ENCODE measurements at regions not wholly inside any gene's neighbourhood (a gene's known extent, or its start where the extent isn't known, plus 50 kb on each side); places are given as distances from the start of the nearest gene placed in this dataset.
"Not testable (repeated sequence)": the region's sequence is repeated elsewhere in the genome, so short reads cannot be mapped to it uniquely, and the experiment has no call there.

DNA sequence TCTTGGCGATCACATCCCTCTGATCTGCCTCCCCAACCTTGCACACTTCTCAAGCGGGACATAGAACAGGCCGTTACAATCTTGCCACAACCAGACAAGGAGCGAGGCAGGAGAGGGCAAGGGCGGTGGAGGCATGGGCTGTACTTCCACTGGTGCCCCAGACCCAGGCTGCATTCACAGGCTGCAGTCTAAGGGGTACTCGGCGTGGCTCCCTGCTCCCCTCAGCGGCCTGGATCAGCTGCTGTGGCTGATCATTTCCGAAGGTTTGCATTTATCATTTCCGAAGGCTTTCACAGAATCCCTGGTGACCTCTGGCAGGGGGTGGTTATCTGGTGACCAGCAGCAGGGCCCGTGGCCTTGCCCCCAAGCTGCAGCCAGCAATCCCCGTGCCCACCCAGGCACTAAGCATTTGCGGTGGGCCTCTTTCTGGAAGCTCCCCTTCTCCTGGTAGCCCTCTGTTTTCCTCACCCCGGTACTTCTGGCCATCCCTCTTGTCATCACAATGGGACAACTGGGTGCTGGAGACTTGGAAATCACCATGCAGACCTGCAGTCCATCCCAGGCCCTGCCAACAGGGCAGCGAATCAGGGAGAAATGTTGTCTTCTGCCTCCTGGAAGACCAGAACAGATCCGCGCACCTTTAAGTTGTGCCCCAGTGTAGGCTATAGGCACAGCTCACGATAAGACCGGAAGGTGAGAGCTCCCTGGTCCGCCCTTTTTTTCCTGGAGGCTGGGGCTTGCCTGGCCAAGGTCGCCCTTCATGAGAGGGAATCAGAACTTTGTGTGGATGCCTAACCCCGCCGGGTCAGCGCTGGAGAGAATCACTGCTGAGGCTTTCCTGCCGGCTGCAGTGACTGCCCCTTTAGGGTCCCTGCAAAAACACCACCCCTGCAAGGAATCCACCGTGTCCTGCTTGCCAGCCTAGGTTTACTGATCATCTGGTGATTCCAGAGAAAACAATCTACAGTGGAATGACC is 1739.1 kb downstream of the TP53TG3F start:
- Histone ChIP-seq H3K36me3 (no peaks in the 10 kb centered on the region), H3K4me1 (no peaks in the 10 kb centered on the region), H3K9me3 (replicated peaks) (no peaks in the 10 kb centered on the region), H3K27ac (no peak overlapping the region), H3K4me3 (no peak overlapping the region), H3K27me3 (no peaks in the 10 kb centered on the region)
- DNase-seq = no peak

DNA sequence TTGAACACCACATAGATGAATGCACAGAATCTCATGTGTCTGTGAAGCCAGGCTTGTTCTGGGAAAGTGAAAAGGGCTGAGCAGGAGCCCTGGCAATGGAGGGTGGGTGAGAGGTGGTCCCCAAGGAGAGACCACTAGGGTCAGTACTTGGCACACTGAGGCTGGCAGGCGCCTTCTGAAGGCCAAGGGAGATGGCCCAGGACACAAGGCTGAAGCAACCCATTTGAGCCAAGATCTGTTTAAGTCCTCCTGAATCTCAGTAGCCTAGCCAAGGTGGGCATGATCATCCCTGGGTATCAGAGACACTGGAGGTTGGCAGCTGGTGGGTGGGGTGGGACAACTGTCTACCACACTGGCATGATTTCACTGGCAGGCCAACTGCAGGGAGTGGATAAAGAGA is 1741.2 kb downstream of the TP53TG3F start:
- Histone ChIP-seq H3K4me3 (no peak overlapping the region), H3K4me1 (no peaks in the 10 kb centered on the region), H3K9me3 (replicated peaks) (no peaks in the 10 kb centered on the region), H3K36me3 (no peaks in the 10 kb centered on the region), H3K27me3 (no peaks in the 10 kb centered on the region), H3K27ac (no peak overlapping the region)
- DNase-seq = no peak

DNA sequence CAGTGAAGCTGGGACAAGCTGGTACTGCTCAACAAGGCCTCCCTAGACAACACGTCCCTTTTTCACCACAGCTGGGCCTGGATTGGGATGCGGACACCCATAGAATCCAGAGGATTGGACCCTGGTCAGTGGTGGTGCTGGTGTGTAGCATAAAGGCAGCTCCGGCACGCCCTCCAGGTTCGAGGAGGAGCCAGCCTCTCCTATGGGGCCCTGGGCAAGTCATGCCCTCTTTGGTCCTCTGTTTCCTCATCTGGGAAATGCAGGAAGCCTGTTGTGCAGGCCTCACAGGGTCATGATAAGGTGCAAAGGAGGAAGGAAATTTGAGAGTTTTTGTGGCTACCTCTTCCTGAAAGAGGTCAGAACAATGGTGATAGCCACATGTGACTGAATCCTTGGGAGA is 1741.7 kb downstream of the TP53TG3F start:
- Histone ChIP-seq H3K4me1 (no peaks in the 10 kb centered on the region), H3K27ac (no peak overlapping the region), H3K36me3 (no peaks in the 10 kb centered on the region), H3K9me3 (replicated peaks) (no peaks in the 10 kb centered on the region), H3K4me3 (no peak overlapping the region), H3K27me3 (no peaks in the 10 kb centered on the region)
- DNase-seq = no peak

DNA sequence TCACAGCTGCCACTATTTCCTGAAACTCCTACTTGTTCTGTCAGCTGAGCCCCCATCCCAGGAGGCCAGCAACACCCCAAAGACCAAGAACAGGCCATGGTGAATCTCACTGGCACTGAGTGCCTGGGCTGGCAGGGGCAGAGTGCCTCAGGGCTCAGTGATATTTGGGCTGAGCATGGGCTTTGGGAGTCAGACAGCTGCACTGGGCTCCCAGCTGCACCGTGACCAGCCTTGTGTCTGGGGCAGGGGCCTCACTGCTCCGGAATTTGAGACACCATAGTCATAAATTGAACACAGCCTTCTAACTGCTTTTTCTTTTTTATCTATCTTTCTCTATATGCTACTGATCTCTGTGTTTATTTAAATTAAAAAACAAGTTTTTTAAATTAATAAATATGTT is 1744.2 kb downstream of the TP53TG3F start:
- no peaks in the 10 kb centered on the region for H3K9me3 ChIP-seq (replicated peaks)
- no peak overlapping the region for H3K4me3 ChIP-seq

DNA sequence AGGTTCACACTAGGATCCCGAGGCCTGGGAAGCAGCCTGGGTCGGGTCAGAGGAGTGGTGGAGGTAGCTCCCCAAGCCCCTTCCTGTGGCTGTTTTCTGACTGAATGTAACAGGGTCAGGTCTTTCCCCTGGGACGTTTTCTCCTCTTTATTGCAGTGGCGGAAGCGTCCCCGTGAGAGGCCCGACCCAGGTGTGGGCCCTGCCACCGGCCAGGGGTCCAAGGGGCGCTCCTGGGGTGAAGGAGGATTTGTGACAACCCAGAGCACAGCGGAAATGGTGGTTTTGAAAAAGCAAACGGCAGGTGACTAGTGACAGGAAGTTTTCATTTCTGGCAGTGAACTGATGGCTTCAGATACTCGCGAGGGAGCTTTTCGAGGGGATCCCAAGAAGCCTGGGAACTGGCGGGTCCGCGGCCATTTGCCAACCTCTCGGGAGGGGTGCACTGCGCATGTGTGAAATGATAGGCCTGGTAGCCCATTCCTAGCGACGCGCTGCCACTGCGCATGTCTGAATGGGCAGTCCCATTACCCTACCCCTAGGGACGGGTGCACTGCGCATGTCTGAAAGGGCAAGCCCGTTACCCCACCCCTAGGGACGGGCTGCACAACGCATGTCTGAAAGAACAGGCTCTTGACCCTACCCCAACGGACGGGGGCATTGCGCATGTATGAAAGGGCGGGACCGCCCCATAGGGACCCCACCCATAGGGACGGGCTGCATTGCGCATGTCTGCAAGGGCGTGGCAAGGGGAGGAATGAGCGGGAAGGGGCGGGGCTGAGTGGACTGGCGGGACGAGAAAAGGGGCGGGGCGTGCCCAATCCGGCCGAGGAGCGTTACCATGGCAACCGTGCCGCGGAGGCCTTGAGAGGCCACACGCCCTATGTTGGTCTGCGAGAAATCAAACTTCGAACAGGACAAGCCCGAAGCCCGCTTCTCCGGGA is 1747.9 kb downstream of the TP53TG3F start:
- no peak overlapping the region for H3K27ac ChIP-seq
- H3K36me3 ChIP-seq = no peaks in the 10 kb centered on the region
- no peak overlapping the region for H3K4me3 ChIP-seq
- DNase-seq = no peak
- no peaks in the 10 kb centered on the region for H3K27me3 ChIP-seq
- H3K4me1 ChIP-seq = no peaks in the 10 kb centered on the region
- H3K9me3 ChIP-seq (replicated peaks) = no peaks in the 10 kb centered on the region

More for the DNA sequence above, 1744.2 kb downstream of the TP53TG3F start:
- Histone ChIP-seq H3K27me3 (no peaks in the 10 kb centered on the region), H3K4me1 (no peaks in the 10 kb centered on the region), H3K27ac (no peak overlapping the region), H3K36me3 (no peaks in the 10 kb centered on the region)
- DNase-seq = no peak

DNA sequence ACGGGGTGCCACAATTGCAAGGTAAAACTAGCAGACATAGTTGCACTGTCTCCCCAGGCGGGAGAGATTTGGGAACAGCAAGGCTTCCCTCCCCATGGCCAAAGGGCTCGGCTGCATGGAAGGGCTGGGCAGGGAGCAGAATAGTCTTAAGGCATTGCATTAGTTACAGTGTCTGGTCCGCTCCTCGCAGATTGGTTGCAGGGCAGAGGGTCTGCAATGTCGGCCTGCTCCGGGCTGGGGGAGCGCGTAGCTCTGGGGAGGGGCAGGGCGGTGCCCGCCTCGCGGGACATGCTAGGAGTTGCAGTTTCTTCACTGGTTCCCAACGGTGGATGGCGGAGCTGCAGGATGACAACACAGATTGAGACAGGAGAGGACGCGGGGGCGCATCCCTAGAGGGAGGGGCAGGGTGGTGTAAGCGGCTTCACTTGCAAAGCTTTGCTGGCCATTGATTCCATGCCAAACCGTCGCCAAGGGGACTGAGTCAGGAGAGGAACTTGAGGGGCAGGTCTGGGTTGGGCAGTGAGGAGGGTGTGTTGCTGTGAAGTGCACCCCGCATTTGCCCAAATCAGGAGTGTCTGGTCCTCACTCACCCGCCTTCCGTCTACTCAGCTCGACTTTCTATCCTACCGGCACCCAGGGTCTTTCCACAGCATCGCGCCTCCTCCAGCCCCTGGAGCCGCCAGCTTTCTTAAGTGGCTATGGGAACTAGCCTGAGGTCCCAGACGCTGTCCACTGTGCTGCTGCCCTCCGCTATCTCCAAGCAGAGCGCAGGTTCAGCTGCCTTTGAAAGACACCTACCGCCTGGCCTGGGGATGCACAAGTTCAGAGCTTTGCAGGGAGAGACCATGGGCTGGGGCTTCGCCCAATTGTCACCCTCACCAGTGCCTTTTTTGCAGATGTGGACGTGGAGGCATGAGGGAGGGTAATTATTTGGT is 1748.9 kb downstream of the TP53TG3F start:
- no peaks in the 10 kb centered on the region for H3K4me1 ChIP-seq
- no peak overlapping the region for H3K27ac ChIP-seq
- H3K36me3 ChIP-seq = no peaks in the 10 kb centered on the region
- H3K4me3 ChIP-seq = no peak overlapping the region
- DNase-seq = no peak
- no peaks in the 10 kb centered on the region for H3K9me3 ChIP-seq (replicated peaks)
- no peaks in the 10 kb centered on the region for H3K27me3 ChIP-seq

DNA sequence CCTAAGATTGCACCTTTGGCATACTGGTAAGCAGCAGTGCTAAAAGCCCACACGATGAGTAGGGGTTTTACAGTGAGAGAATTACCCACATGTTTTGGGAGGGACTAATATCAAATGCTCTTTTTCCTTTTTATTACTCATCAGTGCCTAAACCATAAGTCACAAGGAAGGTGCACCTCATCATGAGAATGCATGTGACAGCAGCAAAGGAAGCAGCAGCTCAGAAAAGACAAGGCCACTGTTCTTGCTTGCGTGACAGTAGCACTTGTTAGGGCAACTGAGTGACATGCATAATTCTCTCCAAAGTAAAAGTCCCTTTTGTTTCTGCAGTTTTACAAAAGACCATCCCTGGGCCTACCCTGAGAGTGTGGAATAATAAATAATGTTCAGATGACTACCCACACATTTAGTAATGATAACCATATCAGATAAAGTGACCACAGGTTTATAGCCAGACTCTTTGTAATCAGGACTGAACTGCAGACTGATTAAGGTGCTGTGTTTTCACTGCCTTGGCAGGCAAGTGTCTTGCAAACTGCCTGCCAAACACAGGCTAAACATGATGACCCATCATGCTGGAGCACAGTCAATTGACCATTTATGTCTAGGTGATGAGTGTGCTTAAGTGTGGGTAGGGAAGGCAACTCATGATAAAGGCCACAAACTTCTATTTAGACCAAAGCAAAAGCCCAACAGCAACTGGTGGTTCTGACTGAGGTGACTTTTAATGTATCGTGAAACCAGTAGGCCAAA is 1751.4 kb downstream of the TP53TG3F start:
- no peak for DNase-seq
- H3K36me3 ChIP-seq = no peaks in the 10 kb centered on the region
- H3K4me1 ChIP-seq = no peaks in the 10 kb centered on the region
- no peaks in the 10 kb centered on the region for H3K9me3 ChIP-seq (replicated peaks)
- no peaks in the 10 kb centered on the region for H3K27me3 ChIP-seq
- no peak overlapping the region for H3K27ac ChIP-seq
- no peak overlapping the region for H3K4me3 ChIP-seq

DNA sequence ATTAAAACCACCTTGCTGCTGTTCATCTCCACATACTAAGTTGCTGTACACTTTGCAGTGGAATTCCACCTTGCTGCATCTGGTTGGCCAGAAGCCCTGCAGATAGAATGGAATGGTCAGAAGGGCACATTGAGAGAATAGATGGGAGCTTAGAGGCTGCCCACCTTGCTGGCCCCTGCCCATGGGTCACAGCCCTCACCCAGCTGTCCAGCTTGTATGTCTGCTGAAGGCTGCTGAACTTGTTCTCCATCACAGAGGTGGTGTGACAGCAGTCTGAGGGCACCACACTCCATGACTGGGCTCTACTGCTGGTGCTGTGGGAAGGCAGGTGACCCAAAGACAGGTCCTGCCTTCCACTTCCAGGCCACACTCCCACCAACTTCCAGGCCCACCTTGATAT is 1755.4 kb downstream of the TP53TG3F start:
- Histone ChIP-seq H3K4me3 (no peak overlapping the region), H3K9me3 (replicated peaks) (no peaks in the 10 kb centered on the region), H3K4me1 (no peaks in the 10 kb centered on the region), H3K27me3 (no peaks in the 10 kb centered on the region), H3K36me3 (no peaks in the 10 kb centered on the region), H3K27ac (no peak overlapping the region)
- no peak for DNase-seq

DNA sequence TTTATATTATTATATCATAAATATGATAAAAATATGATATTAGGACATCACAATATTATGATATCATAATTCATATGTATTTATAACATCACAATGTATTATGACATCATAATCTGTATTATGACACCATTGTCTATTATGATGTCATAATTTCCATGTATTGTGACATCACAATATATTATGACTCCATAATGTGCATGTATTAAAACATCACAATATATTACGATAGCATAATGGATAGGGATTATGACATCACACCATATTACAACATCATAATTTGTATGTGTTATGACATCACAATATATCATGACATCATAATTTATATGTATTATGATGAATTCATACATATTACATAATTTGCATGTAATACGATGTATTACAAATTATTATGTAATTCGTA is 1755.9 kb downstream of the TP53TG3F start:
- DNase-seq = no peak
- Histone ChIP-seq H3K36me3 (no peaks in the 10 kb centered on the region), H3K4me1 (no peaks in the 10 kb centered on the region), H3K4me3 (no peak overlapping the region), H3K9me3 (replicated peaks) (no peaks in the 10 kb centered on the region), H3K27ac (no peak overlapping the region), H3K27me3 (no peaks in the 10 kb centered on the region)

DNA sequence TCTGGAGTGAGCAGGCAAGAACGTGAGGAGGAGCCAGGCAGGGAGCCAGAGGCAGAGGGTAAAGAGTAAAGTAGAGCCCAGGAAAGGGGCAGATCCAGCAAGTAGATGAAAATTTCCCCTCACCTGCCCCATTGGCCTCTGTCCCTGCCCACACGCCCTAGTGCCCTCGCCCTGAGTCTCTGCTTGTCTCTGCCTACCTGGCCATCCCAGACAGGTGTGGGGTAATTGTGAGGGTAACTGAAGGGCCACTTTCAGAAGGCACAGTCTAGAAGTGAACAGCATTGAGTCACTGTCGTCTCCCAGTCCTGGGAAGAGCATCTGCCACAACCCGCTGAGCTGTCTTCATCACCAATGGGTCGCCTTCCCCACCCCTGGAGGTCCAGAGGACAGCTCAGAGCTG is 1756.8 kb downstream of the TP53TG3F start:
- not testable (repeated sequence) for H3K27ac ChIP-seq; H3K4me3 ChIP-seq; H3K9me3 ChIP-seq (replicated peaks); H3K36me3 ChIP-seq; H3K4me1 ChIP-seq; H3K27me3 ChIP-seq; DNase-seq

DNA sequence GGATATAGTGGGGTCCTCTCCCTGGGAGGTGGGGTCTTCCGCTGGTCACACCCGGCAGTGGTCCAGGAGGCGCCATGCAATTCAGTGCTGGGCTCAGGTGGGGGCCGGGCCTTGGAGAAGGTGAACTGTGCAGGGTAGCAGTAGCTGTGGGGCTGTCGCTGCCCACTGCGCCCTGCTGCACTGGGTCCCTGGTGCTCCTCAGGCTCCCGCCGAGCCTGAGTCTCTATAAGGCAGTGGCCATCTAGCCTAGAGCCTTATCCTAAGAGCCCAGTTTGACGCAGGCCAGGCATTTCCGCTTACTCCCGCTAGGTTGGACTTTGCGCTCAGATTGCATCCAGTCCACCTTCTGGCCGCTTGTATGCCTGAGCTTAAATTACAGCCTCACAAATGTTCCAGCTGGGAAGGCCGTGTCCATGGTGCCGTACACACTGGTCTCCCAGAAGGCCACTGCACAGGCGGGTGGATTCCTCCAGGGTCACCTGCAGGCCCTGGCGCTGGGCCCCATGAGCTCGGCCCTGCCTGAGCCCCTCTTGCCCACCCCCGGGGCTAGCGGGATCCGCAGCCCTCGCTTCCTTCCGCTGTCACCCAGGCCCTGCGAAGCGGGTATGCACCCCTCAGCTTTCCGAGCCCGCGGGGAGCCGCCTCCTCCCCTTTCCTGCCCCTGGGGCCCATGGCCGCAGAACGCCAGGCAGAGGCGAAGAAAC is 1762.2 kb downstream of the TP53TG3F start:
- Histone ChIP-seq H3K27me3 (no peaks in the 10 kb centered on the region), H3K4me3 (no peak overlapping the region), H3K9me3 (replicated peaks) (no peaks in the 10 kb centered on the region), H3K4me1 (no peaks in the 10 kb centered on the region), H3K27ac (no peak overlapping the region), H3K36me3 (no peaks in the 10 kb centered on the region)
- no peak for DNase-seq

DNA sequence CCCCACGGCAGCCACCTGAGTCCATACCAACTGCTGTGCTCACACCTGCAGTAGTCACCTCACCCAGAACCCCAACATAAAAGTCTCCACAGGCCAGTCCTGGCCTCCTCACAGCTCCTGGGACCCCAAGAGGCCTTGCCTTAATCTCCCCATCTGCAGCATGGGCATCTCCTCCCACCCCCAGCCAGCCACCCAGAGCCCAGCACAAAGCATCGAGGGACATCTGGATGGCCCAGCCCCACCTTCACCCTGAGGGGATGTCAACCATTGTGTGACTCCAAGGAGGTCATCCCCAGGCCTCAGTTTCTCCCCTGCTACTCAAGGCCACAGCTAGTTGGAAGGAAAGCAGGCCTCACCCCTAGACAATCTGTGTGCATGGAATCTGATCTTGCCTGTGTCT is 1775.3 kb downstream of the TP53TG3F start:
- no peaks in the 10 kb centered on the region for H3K36me3 ChIP-seq
- no peaks in the 10 kb centered on the region for H3K9me3 ChIP-seq (replicated peaks)
- H3K4me1 ChIP-seq = no peaks in the 10 kb centered on the region
- H3K27me3 ChIP-seq = no peaks in the 10 kb centered on the region
- no peak overlapping the region for H3K27ac ChIP-seq
- no peak overlapping the region for H3K4me3 ChIP-seq
- no peak for DNase-seq

DNA sequence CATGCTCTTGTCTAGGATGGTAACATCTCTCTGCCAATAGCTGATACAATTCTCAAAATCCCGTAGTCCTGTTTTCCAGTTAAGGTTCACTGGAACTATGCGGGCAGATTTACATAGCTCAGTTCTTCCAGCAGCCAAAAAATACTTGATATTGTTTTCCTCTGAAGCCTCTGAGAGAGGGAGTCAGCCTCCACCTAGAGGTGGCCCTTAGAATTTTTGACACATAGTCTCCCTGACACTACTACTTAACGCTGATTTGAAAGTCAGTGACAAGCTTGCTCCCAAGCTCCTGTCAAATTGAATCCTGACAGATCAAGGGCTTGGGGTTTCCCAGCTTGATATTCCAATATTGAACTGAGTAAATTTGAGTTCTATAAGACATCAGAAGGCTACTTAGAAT is 1780.1 kb downstream of the TP53TG3F start:
- Histone ChIP-seq H3K4me3 (no peak overlapping the region), H3K27me3 (no peaks in the 10 kb centered on the region), H3K36me3 (no peaks in the 10 kb centered on the region), H3K27ac (no peak overlapping the region), H3K9me3 (replicated peaks) (no peaks in the 10 kb centered on the region), H3K4me1 (no peaks in the 10 kb centered on the region)
- no peak for DNase-seq

Measured in SJCRH30 (cell line).